Parathyroid adenoma (tissue), 2 donors: ENCODE measurements at regions not wholly inside any gene's neighbourhood (a gene's known extent, or its start where the extent isn't known, plus 50 kb on each side); places are given as distances from the start of the nearest gene placed in this dataset.

Source experiments
- H2AFZ ChIP-seq: fragments of 300-600 bp; sonication (generic); one replicate; pipeline ENCODE4 v1.7.0; 2017; ENCODE audit warnings: antibody characterized with exemption, mild to moderate bottlenecking
- H3K27ac ChIP-seq: fragments of 300-600 bp; sonication (generic); one replicate; pipeline ENCODE4 v1.7.0; 2017
- H3K27me3 ChIP-seq: fragments of 300-600 bp; sonication (generic); one replicate; pipeline ENCODE4 v1.7.0; 2017; ENCODE audit warnings: low read length; ENCODE audit not compliant: control insufficient read depth, insufficient read depth
- H3K36me3 ChIP-seq: fragments of 300-600 bp; sonication (generic); one replicate; pipeline ENCODE4 v1.7.0; 2017; ENCODE audit warnings: low read length; ENCODE audit not compliant: control insufficient read depth, insufficient read depth
- H3K4me1 ChIP-seq: fragments of 300-600 bp; sonication (generic); one replicate; pipeline ENCODE4 v1.7.0; 2017; ENCODE audit warnings: control low read depth
- H3K4me2 ChIP-seq: fragments of 300-600 bp; sonication (generic); one replicate; pipeline ENCODE4 v1.7.0; 2017; ENCODE audit warnings: low read length
- H3K4me3 ChIP-seq: fragments of 300-600 bp; sonication (generic); one replicate; pipeline ENCODE4 v1.7.0; 2017; ENCODE audit warnings: low read depth, low read length
- H3K79me2 ChIP-seq: fragments of 300-600 bp; sonication (generic); one replicate; pipeline ENCODE4 v1.7.0; 2017; ENCODE audit warnings: control low read depth
- H3K9ac ChIP-seq: fragments of 300-600 bp; sonication (generic); one replicate; pipeline ENCODE4 v1.7.0; 2017; ENCODE audit warnings: mild to moderate bottlenecking
- H3K9me3 ChIP-seq: fragments of 300-600 bp; sonication (generic); one replicate; pipeline ENCODE4 v1.7.0; 2017; ENCODE audit warnings: low read length; ENCODE audit not compliant: control insufficient read depth
- TF ChIP-seq, protein P1 (sequence below): fragments of 300-600 bp; sonication (generic); IDR thresholded peaks from one replicate; pipeline ENCODE4 v1.7.0; 2017; ENCODE audit warnings: antibody characterized with exemption, mild to moderate bottlenecking
- donor health status: primary hyperparathyroidism.

DNA sequence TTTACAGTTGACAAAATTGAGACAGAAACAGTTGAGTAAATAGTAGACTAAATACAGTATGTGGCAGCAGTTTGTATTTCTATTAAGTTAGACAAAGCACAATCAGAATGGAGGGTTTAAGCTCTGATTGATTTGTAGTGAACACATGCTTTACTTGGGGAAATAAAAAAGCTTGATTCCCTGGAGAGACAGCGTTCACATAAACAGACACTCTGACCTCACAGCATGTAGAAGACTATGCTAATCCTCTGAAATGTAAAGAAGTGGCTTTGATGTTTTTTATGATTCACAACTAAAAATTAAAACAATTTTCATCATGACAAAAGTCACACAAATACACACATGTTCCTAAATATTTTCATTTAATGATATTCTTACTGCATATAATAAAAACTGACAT, 126.9 kb upstream of the FAM83B start:
- H3K79me2 ChIP-seq, result no peaks in the 10 kb centered on the region
- TF ChIP-seq, protein P1, sequence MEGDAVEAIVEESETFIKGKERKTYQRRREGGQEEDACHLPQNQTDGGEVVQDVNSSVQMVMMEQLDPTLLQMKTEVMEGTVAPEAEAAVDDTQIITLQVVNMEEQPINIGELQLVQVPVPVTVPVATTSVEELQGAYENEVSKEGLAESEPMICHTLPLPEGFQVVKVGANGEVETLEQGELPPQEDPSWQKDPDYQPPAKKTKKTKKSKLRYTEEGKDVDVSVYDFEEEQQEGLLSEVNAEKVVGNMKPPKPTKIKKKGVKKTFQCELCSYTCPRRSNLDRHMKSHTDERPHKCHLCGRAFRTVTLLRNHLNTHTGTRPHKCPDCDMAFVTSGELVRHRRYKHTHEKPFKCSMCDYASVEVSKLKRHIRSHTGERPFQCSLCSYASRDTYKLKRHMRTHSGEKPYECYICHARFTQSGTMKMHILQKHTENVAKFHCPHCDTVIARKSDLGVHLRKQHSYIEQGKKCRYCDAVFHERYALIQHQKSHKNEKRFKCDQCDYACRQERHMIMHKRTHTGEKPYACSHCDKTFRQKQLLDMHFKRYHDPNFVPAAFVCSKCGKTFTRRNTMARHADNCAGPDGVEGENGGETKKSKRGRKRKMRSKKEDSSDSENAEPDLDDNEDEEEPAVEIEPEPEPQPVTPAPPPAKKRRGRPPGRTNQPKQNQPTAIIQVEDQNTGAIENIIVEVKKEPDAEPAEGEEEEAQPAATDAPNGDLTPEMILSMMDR, result no peak
- no peak overlapping the region for H3K4me3 ChIP-seq
- no peak overlapping the region for H3K27ac ChIP-seq
- no peak overlapping the region for H3K9ac ChIP-seq
- H3K9me3 ChIP-seq, result no peaks in the 10 kb centered on the region
- H3K36me3 ChIP-seq, result no peaks in the 10 kb centered on the region
- no peak overlapping the region for H2AFZ ChIP-seq
- no peak overlapping the region for H3K4me2 ChIP-seq
- H3K27me3 ChIP-seq, result no peaks in the 10 kb centered on the region
- H3K4me1 ChIP-seq, result no peaks in the 10 kb centered on the region

DNA sequence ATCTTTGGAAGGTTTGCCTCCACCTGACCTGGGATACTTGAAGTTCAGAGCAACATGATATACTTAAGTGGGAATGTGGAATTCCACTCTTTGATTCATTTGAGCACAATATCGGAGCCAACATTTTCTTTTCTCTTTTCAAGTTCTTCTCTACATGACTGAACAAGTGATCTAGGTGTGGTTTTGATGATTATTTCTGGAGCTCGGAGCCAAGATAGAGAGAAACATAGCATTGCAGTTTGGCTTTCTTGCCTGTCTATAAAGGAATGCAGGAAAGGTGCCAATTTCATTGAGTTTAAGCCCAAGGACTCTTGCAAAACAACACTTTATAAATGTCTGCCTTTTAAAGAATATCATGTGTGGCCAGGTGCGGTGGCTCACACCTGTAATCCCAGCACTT, 124.2 kb upstream of the FAM83B start:
- no peak overlapping the region for H2AFZ ChIP-seq
- no peaks in the 10 kb centered on the region for H3K4me1 ChIP-seq
- no peaks in the 10 kb centered on the region for H3K79me2 ChIP-seq
- no peaks in the 10 kb centered on the region for H3K9me3 ChIP-seq
- no peak overlapping the region for H3K4me3 ChIP-seq
- no peaks in the 10 kb centered on the region for H3K36me3 ChIP-seq
- TF ChIP-seq, protein P1, result no peak
- H3K27me3 ChIP-seq, result no peaks in the 10 kb centered on the region
- no peak overlapping the region for H3K4me2 ChIP-seq
- H3K27ac ChIP-seq, result no peak overlapping the region
- H3K9ac ChIP-seq, result no peak overlapping the region

DNA sequence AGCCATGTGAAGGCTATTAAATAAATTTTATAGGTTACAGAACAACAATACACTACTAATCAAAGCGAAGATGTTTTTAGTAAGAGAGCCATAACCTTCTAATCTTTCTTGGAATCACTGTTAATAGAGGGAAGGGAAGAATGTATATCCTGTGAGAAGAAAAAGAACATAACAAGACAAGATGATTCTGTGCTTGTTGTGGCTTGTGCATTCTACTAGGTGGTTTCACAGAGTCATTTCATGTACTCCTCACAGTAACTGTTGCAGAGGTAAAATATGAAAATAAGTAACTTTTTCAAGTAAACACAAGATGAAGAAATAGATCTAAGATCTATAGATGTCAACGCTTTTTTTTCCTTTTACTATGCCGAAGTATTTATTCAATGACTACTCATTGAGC, 116.9 kb upstream of the FAM83B start:
- no peaks in the 10 kb centered on the region for H3K27me3 ChIP-seq
- H3K4me2 ChIP-seq, result no peak overlapping the region
- H3K79me2 ChIP-seq, result no peaks in the 10 kb centered on the region
- H3K9ac ChIP-seq, result no peak overlapping the region
- TF ChIP-seq, protein P1, result no peak
- no peaks in the 10 kb centered on the region for H3K9me3 ChIP-seq
- H3K27ac ChIP-seq, result no peak overlapping the region
- H2AFZ ChIP-seq, result no peak overlapping the region
- H3K36me3 ChIP-seq, result no peaks in the 10 kb centered on the region
- no peaks in the 10 kb centered on the region for H3K4me1 ChIP-seq
- no peak overlapping the region for H3K4me3 ChIP-seq

- Histone ChIP-seq H3K36me3 (no peaks in the 10 kb centered on the region), H3K27ac (no peak overlapping the region), H2AFZ (no peak overlapping the region), H3K79me2 (no peaks in the 10 kb centered on the region), H3K27me3 (no peaks in the 10 kb centered on the region), H3K9me3 (no peaks in the 10 kb centered on the region), H3K4me3 (no peak overlapping the region), H3K9ac (no peak overlapping the region), H3K4me2 (no peak overlapping the region), H3K4me1 (no peaks in the 10 kb centered on the region)
- TF ChIP-seq, protein P1, result no peak
These were observed 115.6 kb upstream of the FAM83B start for GRCh38 chr6:54730767-54731630.

GRCh38 chr6:54737247-54737646, 109.3 kb upstream of the FAM83B start:
- Histone ChIP-seq H3K79me2 (no peaks in the 10 kb centered on the region), H3K4me1 (no peaks in the 10 kb centered on the region), H3K27ac (no peak overlapping the region), H2AFZ (no peak overlapping the region), H3K9ac (no peak overlapping the region), H3K9me3 (no peaks in the 10 kb centered on the region), H3K4me2 (no peak overlapping the region), H3K27me3 (no peaks in the 10 kb centered on the region), H3K4me3 (no peak overlapping the region), H3K36me3 (no peaks in the 10 kb centered on the region)
- TF ChIP-seq, protein P1, result no peak
